NCI-H69 (cell line): ENCODE measurements at regions not wholly inside any gene's neighbourhood (a gene's known extent, or its start where the extent isn't known, plus 50 kb on each side); places are given as distances from the start of the nearest gene placed in this dataset.
A peak's percentile ranks its signal among the peaks of the same experiment; 100 is the strongest.

ENCODE experiments used
- DNase-seq: peaks from one replicate; lab custom pipeline; 2025; lab: John Stamatoyannopoulos, UW

DNA sequence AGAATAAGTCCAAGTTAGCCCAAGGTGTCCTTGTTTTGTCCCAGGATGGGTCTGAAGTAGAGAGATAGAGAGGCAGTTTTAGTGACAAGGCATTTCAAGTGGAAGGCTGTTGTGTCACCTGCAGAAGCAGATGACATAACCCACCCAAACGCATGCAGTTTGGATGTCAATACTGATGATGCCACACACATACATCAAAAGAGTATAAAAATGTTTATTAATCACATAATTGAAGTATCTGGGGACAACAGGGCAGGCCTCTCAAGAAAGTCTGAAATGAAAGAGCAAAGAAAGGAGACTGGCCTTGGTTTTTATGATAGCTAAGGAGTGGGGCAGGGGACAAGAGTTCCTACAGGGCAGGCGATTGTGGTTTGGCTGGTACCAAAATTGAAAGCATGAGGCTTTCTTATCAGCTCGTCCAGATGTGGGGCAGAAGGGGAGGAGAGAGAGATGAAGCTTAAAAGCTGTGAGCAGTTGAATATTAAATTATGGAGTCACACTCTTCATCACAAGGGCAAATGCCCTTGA is 78.4 kb upstream of the TSPAN8 start:
- DNase-seq, result no peak

- no peak for DNase-seq
Measured at GRCh38 chr12:71233083-71233482, 75.3 kb upstream of the TSPAN8 start.

DNA sequence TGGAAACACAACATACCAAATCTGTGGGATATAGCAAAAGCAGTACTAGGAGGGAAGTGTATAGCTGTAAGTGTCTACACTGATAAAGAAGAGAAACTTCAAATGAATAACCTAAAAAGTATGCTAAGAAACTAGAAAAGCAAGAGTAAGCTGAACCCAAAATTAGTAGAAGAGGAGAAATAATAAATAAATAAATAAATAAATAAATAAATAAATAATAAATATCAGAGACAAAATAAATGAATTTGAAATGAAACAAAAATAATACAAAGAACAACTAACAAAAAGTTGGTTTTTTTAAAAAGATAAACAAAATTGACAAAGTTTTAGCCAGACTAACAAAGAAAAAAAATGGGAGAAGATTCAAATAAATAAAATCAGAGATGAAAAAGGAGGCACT is 72.7 kb upstream of the TSPAN8 start:
- DNase-seq, result no peak

GRCh38 chr12:71223139-71223538 is 65.3 kb upstream of the TSPAN8 start:
- DNase-seq, result no peak

DNA sequence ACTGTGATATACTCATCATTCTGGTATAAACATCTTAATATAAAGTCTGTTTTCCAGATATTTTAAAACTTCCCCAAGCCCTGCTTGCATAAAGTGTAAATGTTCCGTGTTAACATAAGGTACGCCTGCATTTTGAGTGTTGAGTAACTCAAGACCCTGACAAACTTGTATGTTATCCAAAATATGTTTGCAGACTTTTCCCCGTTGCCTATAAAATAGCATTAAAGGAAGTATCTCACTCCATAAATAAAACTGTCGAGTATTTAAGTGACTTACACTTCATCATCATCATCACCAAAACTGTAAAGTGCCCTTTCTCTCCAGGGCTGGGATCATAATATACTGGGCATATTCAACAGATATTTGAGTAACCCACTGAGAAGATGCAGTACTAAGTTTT is 64.6 kb upstream of the TSPAN8 start:
- DNase-seq, result no peak

DNA sequence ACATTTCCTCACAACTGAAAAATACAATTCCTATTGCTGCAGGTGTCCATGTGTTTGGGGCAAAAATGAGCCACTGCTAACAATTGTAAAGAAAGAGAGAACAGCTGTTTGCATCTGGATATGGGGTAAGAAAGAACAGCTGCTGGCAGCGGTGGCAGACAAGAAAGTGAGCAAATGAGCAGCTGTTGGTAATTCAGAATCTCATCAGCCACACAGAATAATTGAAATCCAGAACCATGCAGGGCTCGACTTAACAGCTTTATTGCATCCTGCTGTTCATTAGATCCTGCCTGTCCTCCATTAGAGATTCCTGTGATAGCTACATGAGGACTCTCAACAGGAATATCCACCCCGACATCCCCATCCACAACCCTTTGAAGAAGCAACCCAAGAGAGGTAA is 62.5 kb upstream of the TSPAN8 start:
- no peak for DNase-seq

GRCh38 chr12:71219224-71219623 is 61.4 kb upstream of the TSPAN8 start:
- no peak for DNase-seq

DNA sequence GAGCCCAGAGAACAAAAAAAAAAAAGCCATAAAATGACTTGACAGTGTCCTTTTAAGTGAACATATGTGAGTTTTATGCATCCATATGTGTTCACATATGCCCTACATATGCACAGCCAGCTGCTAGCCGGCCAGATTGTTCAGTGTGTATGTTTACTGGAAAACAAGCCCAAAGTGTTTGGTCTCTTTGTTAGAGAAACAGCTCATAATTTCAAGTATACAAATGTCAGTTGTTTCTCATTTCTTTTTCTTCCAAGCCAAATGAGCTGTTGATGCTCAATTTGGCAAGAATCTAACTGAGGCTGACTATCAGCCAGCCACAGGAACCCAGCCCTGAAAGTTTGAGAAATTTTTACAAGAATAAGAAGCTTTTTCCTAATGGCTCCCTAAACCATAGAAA is 60.8 kb upstream of the TSPAN8 start:
- no peak for DNase-seq

GRCh38 chr12:71216725-71217579 is 59.2 kb upstream of the TSPAN8 start:
- DNase-seq, result peak; percentile 49

DNA sequence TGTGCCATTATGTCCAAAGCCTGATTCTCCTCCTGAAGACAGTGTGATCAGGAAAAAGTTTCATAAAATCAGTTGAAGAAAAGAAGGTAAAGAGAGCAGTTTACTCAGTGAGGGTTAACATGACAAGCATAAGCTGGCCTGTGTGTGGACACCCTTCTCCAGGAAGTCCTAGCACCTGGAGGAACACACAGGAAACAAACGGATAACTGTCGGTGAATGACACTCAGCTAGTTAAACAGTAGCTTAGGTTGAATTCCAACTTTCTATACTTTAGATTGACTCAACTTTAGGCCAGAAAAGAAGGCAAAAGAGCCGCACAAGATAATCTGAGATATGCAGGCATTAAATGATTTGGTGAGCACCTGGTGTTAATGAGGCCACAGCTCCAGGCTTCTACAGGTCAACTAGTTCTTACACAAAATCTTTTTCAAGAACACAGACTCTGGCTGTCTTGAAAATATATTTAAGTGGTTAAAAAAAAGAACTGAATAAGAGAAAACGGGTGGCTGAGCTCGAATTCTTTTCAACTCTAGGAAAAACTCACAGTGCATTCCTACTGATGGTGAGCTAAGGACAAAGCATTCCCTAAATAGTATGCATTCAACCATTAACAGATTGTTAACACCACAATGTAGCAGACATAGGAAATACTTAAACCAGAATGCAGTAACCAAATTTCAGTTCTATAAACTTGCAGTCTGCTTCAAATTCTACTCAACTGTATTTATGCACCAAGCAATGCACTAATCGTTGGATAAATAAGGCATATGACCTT is 56.9 kb upstream of the TSPAN8 start:
- no peak for DNase-seq

GRCh38 chr12:71208053-71208685 is 50.4 kb upstream of the TSPAN8 start:
- no peak for DNase-seq
